ENCODE measurements at regions not wholly inside any gene's neighbourhood (a gene's known extent, or its start where the extent isn't known, plus 50 kb on each side); places are given as distances from the start of the nearest gene placed in this dataset.
"Not testable (repeated sequence)": the region's sequence is repeated elsewhere in the genome, so short reads cannot be mapped to it uniquely, and the experiment has no call there.

DNA sequence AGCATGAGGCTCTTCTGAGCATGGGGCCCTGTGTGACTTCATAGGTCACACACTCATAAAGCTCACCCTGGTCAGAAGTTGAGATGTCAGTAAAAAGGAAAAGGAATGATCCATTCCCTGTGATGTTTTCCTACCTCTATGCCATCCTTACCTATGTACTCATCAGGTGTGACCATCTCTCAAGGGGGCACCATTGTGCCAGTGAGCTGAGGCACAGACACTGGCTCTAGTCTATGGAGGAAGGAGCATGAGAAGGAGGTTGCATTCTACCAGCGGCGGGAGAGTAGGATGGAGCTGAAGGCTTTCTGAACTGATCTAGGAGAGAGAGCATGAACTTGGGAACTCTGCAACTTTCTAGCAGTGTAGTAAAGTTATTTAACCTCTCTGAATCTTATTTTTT lies 65.8 kb upstream of the RGL1 start:
- Histone ChIP-seq H3K56ac (ENCODE audit: insufficient read length, low read depth, low read length) (no peak overlapping the region), H2BK20ac (ENCODE audit: low read depth, low read length, poor library complexity, severe bottlenecking) (no peak overlapping the region), H3K4me2 (ENCODE audit: insufficient read depth, insufficient read length, low read length) (no peak overlapping the region), H4K91ac (ENCODE audit: insufficient read length, low read depth, low read length) (no peak overlapping the region), H2AK5ac (ENCODE audit: insufficient read length, low read length) (no peak overlapping the region), H3K4me1 (ENCODE audit: insufficient read depth, low read length) (no peaks in the 10 kb centered on the region), H3K14ac (ENCODE audit: insufficient read depth, low read length) (no peak overlapping the region), H2BK5ac (ENCODE audit: insufficient read length, low read length) (no peak overlapping the region), H2BK120ac (ENCODE audit: low read depth, low read length, poor library complexity, severe bottlenecking) (no peak overlapping the region), H3K23me2 (ENCODE audit: insufficient read length, low read depth, low read length, poor library complexity, severe bottlenecking) (no peaks in the 10 kb centered on the region), H4K20me1 (ENCODE audit: control insufficient read depth, insufficient read depth, insufficient read length) (no peaks in the 10 kb centered on the region), H4K5ac (ENCODE audit: insufficient read length, low read depth, low read length) (no peak overlapping the region), H3T11ph (ENCODE audit: low read length) (no peak overlapping the region), H3K79me1 (ENCODE audit: insufficient read depth, low read depth, low read length, poor library complexity, severe bottlenecking) (no peaks in the 10 kb centered on the region), H3K79me2 (ENCODE audit: insufficient read depth, low read length) (no peaks in the 10 kb centered on the region), H2AFZ (ENCODE audit: low read length) (no peak overlapping the region), H2BK12ac (ENCODE audit: insufficient read length, low read depth, low read length) (no peak overlapping the region), H3K4ac (ENCODE audit: low read depth, low read length) (no peak overlapping the region), H3K9me3 (ENCODE audit: control insufficient read depth, low read depth, low read length) (no peaks in the 10 kb centered on the region), H3K18ac (ENCODE audit: insufficient read length, low read depth, low read length) (no peak overlapping the region), H3K27ac (ENCODE audit: insufficient read length, low read depth, low read length) (no peak overlapping the region), H3K9ac (ENCODE audit: extremely low read depth, insufficient read length, low read length) (no peak overlapping the region), H2BK15ac (ENCODE audit: low read depth, low read length) (no peak overlapping the region), H3K27me3 (ENCODE audit: insufficient read depth, low read length) (no peaks in the 10 kb centered on the region), H4K8ac (replicated peaks; ENCODE audit: insufficient read length, low read depth, low read length) (no peak overlapping the region), H3K23ac (ENCODE audit: insufficient read length, low read depth, low read length) (no peak overlapping the region)
- Mint-ChIP-seq H3K27me3 (ENCODE audit: low read depth) (no peaks in the 10 kb centered on the region), H3K4me1 (peaks cover 2 to 4% of the 10 kb centered on the region in 2 experiments; a peak in 3 of 4 replicates), H3K36me3 (ENCODE audit: insufficient read depth in 1 of 3, low read depth in 3 of 3) (peaks cover 0 to 4% (median 1%) of the 10 kb centered on the region in 3 experiments; a peak in 2 of 7 replicates), H3K9me3 (no peaks in the 10 kb centered on the region), H3K4me3 (no peak overlapping the region), H3K27ac (no peak overlapping the region)
- TF ChIP-seq, protein P1, sequence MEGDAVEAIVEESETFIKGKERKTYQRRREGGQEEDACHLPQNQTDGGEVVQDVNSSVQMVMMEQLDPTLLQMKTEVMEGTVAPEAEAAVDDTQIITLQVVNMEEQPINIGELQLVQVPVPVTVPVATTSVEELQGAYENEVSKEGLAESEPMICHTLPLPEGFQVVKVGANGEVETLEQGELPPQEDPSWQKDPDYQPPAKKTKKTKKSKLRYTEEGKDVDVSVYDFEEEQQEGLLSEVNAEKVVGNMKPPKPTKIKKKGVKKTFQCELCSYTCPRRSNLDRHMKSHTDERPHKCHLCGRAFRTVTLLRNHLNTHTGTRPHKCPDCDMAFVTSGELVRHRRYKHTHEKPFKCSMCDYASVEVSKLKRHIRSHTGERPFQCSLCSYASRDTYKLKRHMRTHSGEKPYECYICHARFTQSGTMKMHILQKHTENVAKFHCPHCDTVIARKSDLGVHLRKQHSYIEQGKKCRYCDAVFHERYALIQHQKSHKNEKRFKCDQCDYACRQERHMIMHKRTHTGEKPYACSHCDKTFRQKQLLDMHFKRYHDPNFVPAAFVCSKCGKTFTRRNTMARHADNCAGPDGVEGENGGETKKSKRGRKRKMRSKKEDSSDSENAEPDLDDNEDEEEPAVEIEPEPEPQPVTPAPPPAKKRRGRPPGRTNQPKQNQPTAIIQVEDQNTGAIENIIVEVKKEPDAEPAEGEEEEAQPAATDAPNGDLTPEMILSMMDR (conservative IDR thresholded peaks at IDR 0.05), result no peak
- no peak for DNase-seq
- no CpG with 5 or more reads among the region's 2 CpGs for WGBS (ENCODE audit: extremely low coverage, insufficient read length, low lambda C conversion rate)

DNA sequence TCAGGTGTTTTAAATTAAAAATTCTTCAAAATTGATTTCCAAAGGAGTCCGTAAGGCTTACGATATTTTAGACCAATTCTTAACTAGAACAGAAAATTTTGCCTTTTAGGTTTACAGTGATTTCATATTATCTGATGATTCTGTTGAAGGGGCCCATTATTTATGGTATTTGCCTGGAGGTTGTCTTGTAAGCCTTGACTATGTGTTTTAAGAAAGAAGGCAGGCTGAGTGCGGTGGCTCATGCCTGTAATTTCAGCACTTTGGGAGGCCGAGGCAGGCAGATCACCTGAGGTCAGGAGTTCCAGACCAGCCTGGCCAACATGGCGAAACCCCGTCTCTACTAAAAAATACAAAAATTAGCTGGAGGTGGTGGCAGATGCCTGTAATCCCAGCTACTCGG lies 67.0 kb upstream of the RGL1 start:
- WGBS (ENCODE audit: extremely low coverage, insufficient read length, low lambda C conversion rate), result no CpG with 5 or more reads among the region's 7 CpGs
- H2BK15ac ChIP-seq (ENCODE audit: low read depth, low read length); H3K27ac ChIP-seq (ENCODE audit: insufficient read length, low read depth, low read length): not testable (repeated sequence)

More for the DNA sequence above, 67.0 kb upstream of the RGL1 start:
- not testable (repeated sequence) for H2BK5ac ChIP-seq (ENCODE audit: insufficient read length, low read length); H3T11ph ChIP-seq (ENCODE audit: low read length); H3K9me3 Mint-ChIP-seq; H3K4me3 Mint-ChIP-seq; H3K9ac ChIP-seq (ENCODE audit: extremely low read depth, insufficient read length, low read length); H2BK20ac ChIP-seq (ENCODE audit: low read depth, low read length, poor library complexity, severe bottlenecking); H4K5ac ChIP-seq (ENCODE audit: insufficient read length, low read depth, low read length); H3K27me3 Mint-ChIP-seq (ENCODE audit: low read depth); H3K79me1 ChIP-seq (ENCODE audit: insufficient read depth, low read depth, low read length, poor library complexity, severe bottlenecking); H3K4me1 Mint-ChIP-seq; H3K18ac ChIP-seq (ENCODE audit: insufficient read length, low read depth, low read length); H3K27me3 ChIP-seq (ENCODE audit: insufficient read depth, low read length); H3K56ac ChIP-seq (ENCODE audit: insufficient read length, low read depth, low read length); H4K20me1 ChIP-seq (ENCODE audit: control insufficient read depth, insufficient read depth, insufficient read length); H3K79me2 ChIP-seq (ENCODE audit: insufficient read depth, low read length); H3K14ac ChIP-seq (ENCODE audit: insufficient read depth, low read length); H2AK5ac ChIP-seq (ENCODE audit: insufficient read length, low read length); H2BK12ac ChIP-seq (ENCODE audit: insufficient read length, low read depth, low read length); DNase-seq; H3K4me1 ChIP-seq (ENCODE audit: insufficient read depth, low read length); H3K27ac Mint-ChIP-seq; H3K36me3 Mint-ChIP-seq (ENCODE audit: insufficient read depth in 1 of 3, low read depth in 3 of 3); H2AFZ ChIP-seq (ENCODE audit: low read length); H4K8ac ChIP-seq (replicated peaks; ENCODE audit: insufficient read length, low read depth, low read length); H2BK120ac ChIP-seq (ENCODE audit: low read depth, low read length, poor library complexity, severe bottlenecking); H3K4ac ChIP-seq (ENCODE audit: low read depth, low read length); H3K23ac ChIP-seq (ENCODE audit: insufficient read length, low read depth, low read length); H4K91ac ChIP-seq (ENCODE audit: insufficient read length, low read depth, low read length); H3K23me2 ChIP-seq (ENCODE audit: insufficient read length, low read depth, low read length, poor library complexity, severe bottlenecking); H3K4me2 ChIP-seq (ENCODE audit: insufficient read depth, insufficient read length, low read length); H3K9me3 ChIP-seq (ENCODE audit: control insufficient read depth, low read depth, low read length)
